Peyer's patch (tissue), 4 donors: ENCODE measurements at regions not wholly inside any gene's neighbourhood (a gene's known extent, or its start where the extent isn't known, plus 50 kb on each side); places are given as distances from the start of the nearest gene placed in this dataset.
A peak's percentile ranks its signal among the peaks of the same experiment; 100 is the strongest.

Experiments used
- DNase-seq, 3 donors: peaks; one replicate each; pipeline ENCODE4 v3.0.0-alpha.2; 2017 to 2019
- H3K27ac ChIP-seq, 4 donors: fragments of 200-600 bp; sonication (generic); one replicate each; pipeline ENCODE4 v1.5.1; 2016 to 2019
- H3K27me3 ChIP-seq, 2 donors: fragments of 200-600 bp; sonication (generic); one replicate each; pipeline ENCODE4 v1.5.1; 2019
- H3K36me3 ChIP-seq, 3 donors: fragments of 200-600 bp; sonication (generic); one replicate each; pipeline ENCODE4 v1.5.1; 2016 to 2019
- H3K4me1 ChIP-seq, 4 donors: fragments of 200-600 bp; sonication (generic); one replicate each; pipeline ENCODE4 v1.5.1; 2016 to 2019
- H3K4me3 ChIP-seq, 4 donors: fragments of 200-600 bp; sonication (generic); 1 replicate in 3 of 4; 2 replicates in 1 of 4; pipeline ENCODE4 v1.5.1; 2016 to 2019; ENCODE audit warnings: mild to moderate bottlenecking in 1 of 4
- H3K9me3 ChIP-seq, 4 donors: fragments of 200-600 bp; sonication (generic); one replicate each; pipeline ENCODE4 v1.5.1; 2016 to 2019; ENCODE audit warnings: mild to moderate bottlenecking in 1 of 4
- CTCF ChIP-seq, 6 experiments: fragments of 450-650 bp in 4 of 6; fragments of 200-600 bp in 2 of 6; sonication (generic) in 1 of 6; IDR thresholded peaks; one replicate each; pipeline ENCODE4 v1.5.1; 2017 to 2019; ENCODE audit warnings: antibody characterized with exemption in 6 of 6, mild to moderate bottlenecking in 3 of 6, moderate library complexity in 1 of 6
- POLR2A ChIP-seq, 2 donors: fragments of 450-650 bp; IDR thresholded peaks; one replicate each; pipeline ENCODE4 v1.5.1; 2017; ENCODE audit warnings: antibody characterized with exemption in 2 of 2, mild to moderate bottlenecking in 2 of 2, moderate library complexity in 2 of 2

- Histone ChIP-seq H3K27me3 (no peaks in the 10 kb centered on the region), H3K27ac (peak overlapping the region; percentile 73 to 97 (median 94)), H3K4me1 (peaks cover 0 to 33% (median 8%) of the 10 kb centered on the region in 4 donors), H3K36me3 (no peaks in the 10 kb centered on the region), H3K4me3 (peak overlapping the region in 1 of 4 donors; percentile 6), H3K9me3 (no peaks in the 10 kb centered on the region)
- TF ChIP-seq CTCF (IDR thresholded peaks at IDR 0.05) (peak in 2 of 6 experiments; percentile 12 to 24), POLR2A (IDR thresholded peaks at IDR 0.05) (peak; percentile 62 to 87)
- peak; percentile 63 to 98 (median 97) for DNase-seq
Observed at GRCh38 chr20:50415516-50416268, 94.5 kb upstream of the PTPN1 start.

GRCh38 chr20:50416269-50417022 lies 93.7 kb upstream of the PTPN1 start:
- no peak for DNase-seq
- H3K36me3 ChIP-seq, result no peaks in the 10 kb centered on the region
- peak overlapping the region in 1 of 4 donors; percentile 6 for H3K4me3 ChIP-seq
- H3K4me1 ChIP-seq, result peaks cover 0 to 33% (median 8%) of the 10 kb centered on the region in 4 donors
- no peaks in the 10 kb centered on the region for H3K27me3 ChIP-seq
- peak overlapping the region; percentile 73 to 97 (median 94) for H3K27ac ChIP-seq
- peaks cover 0 to under 1% (median 0%) of the 10 kb centered on the region in 4 donors for H3K9me3 ChIP-seq
- TF ChIP-seq CTCF (IDR thresholded peaks at IDR 0.05), result no peak
- TF ChIP-seq POLR2A (IDR thresholded peaks at IDR 0.05), result no peak

- H3K4me1 ChIP-seq, result peaks cover 0 to 28% (median 7%) of the 10 kb centered on the region in 4 donors
Observed at GRCh38 chr20:50417023-50417329, 93.2 kb upstream of the PTPN1 start.

GRCh38 chr20:50417484-50418235 lies 92.5 kb upstream of the PTPN1 start:
- H3K36me3 ChIP-seq, result no peaks in the 10 kb centered on the region
- H3K4me3 ChIP-seq, result no peak overlapping the region
- peak overlapping the region in 3 of 4 donors; percentile 73 to 97 (median 97) for H3K27ac ChIP-seq
- no peaks in the 10 kb centered on the region for H3K27me3 ChIP-seq
- no peak for DNase-seq
- H3K4me1 ChIP-seq, result peaks cover 0 to 28% (median 9%) of the 10 kb centered on the region in 4 donors
- no peak for TF ChIP-seq CTCF (IDR thresholded peaks at IDR 0.05)
- H3K9me3 ChIP-seq, result peaks cover 0 to 5% (median 0%) of the 10 kb centered on the region in 4 donors

More at GRCh38 chr20:50417023-50417329, 93.2 kb upstream of the PTPN1 start:
- H3K36me3 ChIP-seq, result no peaks in the 10 kb centered on the region
- H3K9me3 ChIP-seq, result peaks cover 0 to 5% (median 0%) of the 10 kb centered on the region in 4 donors
- H3K4me3 ChIP-seq, result no peak overlapping the region
- H3K27ac ChIP-seq, result peak overlapping the region; percentile 73 to 97 (median 94)
- no peak for TF ChIP-seq POLR2A (IDR thresholded peaks at IDR 0.05)
- no peak for TF ChIP-seq CTCF (IDR thresholded peaks at IDR 0.05)
- no peak for DNase-seq
- no peaks in the 10 kb centered on the region for H3K27me3 ChIP-seq

GRCh38 chr20:50418890-50419642 lies 91.1 kb upstream of the PTPN1 start:
- peak in 1 of 3 donors; percentile 64 for DNase-seq
- H3K27me3 ChIP-seq, result no peaks in the 10 kb centered on the region
- peaks cover 0 to 5% (median 0%) of the 10 kb centered on the region in 4 donors for H3K9me3 ChIP-seq
- TF ChIP-seq CTCF (IDR thresholded peaks at IDR 0.05), result no peak
- TF ChIP-seq POLR2A (IDR thresholded peaks at IDR 0.05), result no peak
- H3K4me3 ChIP-seq, result no peak overlapping the region
- peak overlapping the region in 1 of 4 donors; percentile 34 for H3K27ac ChIP-seq
- peaks cover 0 to 39% (median 14%) of the 10 kb centered on the region in 4 donors for H3K4me1 ChIP-seq
- H3K36me3 ChIP-seq, result no peaks in the 10 kb centered on the region
